ENCODE measurements at regions not wholly inside any gene's neighbourhood (a gene's known extent, or its start where the extent isn't known, plus 50 kb on each side); places are given as distances from the start of the nearest gene placed in this dataset.

GRCh38 chr1:224874775-224875174 is 54.7 kb upstream of the DNAH14 start:
- TF ChIP-seq CTCF (conservative IDR thresholded peaks at IDR 0.05): no peak
- TF ChIP-seq EZH2 (IDR thresholded peaks at IDR 0.05; ENCODE audit: low read depth): no peak
